VCaP (cell line): ENCODE measurements at regions not wholly inside any gene's neighbourhood (a gene's known extent, or its start where the extent isn't known, plus 50 kb on each side); places are given as distances from the start of the nearest gene placed in this dataset.

Experiments
- H3K27ac ChIP-seq: fragments of 450-650 bp; 2 replicates; pipeline ENCODE4 v1.5.1; 2017
- TF ChIP-seq, protein P1 (sequence below): fragments of 450-650 bp; conservative IDR thresholded peaks from 2 replicates; pipeline ENCODE4 v1.5.1; 2017; ENCODE audit warnings: mild to moderate bottlenecking, moderate library complexity

DNA sequence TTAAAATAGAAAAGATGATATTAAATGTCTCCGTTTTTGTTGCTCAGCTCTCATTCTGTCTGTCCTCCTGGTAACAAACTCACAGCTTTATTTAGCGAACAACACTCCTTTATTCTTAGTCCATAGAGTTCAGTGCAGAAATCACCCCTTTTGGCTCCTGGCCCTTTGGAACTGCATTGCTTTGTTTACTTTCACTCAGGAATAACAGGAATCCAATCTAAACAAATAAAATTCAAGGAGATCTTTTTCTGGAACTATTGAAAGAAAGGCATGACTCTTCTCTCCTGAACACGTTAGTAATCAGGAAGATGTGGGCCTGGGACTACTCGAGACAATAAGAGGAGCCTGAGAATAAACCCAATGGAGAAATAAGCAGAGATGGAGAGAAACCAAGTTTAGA lies 409.2 kb downstream of the DIPK2A start:
- TF ChIP-seq, protein P1, sequence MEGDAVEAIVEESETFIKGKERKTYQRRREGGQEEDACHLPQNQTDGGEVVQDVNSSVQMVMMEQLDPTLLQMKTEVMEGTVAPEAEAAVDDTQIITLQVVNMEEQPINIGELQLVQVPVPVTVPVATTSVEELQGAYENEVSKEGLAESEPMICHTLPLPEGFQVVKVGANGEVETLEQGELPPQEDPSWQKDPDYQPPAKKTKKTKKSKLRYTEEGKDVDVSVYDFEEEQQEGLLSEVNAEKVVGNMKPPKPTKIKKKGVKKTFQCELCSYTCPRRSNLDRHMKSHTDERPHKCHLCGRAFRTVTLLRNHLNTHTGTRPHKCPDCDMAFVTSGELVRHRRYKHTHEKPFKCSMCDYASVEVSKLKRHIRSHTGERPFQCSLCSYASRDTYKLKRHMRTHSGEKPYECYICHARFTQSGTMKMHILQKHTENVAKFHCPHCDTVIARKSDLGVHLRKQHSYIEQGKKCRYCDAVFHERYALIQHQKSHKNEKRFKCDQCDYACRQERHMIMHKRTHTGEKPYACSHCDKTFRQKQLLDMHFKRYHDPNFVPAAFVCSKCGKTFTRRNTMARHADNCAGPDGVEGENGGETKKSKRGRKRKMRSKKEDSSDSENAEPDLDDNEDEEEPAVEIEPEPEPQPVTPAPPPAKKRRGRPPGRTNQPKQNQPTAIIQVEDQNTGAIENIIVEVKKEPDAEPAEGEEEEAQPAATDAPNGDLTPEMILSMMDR = no peak
- peak overlapping the region; percentile 79 for H3K27ac ChIP-seq

DNA sequence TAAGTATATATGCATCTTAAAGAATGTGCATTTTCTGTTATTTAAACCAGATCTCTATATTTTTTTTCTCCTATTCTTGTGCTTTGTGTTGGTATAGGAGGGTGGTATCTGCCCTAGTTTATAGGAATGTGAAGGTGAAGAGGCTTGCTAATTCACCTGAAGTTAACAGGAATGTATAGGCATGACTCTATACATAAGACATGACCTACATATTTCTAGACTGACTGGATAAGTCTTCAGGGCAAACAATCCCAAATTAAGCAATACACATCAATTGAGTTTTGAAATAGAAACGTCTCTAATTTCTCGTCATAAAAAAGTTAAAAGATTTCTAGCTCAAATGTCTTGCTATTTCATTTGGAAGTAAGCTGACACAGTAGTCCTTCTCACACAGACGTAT lies 410.0 kb downstream of the DIPK2A start:
- TF ChIP-seq, protein P1 = no peak
- H3K27ac ChIP-seq = peak overlapping the region; percentile 79

DNA sequence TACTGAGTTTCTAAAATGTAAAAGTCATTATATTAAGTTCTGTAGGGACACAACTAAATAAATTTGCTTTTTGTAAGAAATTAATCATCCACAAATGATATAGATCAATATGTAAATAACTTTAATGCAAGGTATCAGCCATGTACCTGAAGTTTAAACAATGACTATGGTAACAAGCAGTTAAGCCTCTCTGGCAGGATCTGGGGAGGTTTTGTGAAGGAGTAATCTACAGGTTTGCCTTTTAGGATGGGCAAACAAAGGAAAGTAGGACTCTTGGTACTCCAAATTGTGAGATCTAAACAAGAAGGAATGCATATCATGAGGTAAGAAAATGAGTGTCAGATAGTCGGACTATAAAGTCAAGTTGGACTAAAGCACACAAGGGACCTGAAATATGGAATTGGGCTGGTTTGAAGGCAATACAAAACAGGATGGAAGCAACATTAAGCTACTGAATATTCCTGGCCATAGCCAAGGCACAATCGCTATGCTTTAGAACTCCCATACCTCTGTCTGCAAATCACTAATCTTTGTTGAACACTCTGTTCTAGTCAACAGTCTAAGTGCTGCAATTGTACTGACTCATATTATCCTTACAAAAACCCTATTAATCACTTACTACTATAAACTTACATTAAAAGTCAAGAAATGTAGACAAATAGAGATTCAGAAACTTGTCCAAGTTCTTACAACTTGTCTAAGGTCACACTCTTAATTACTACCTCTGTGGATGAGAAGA lies 412.8 kb downstream of the DIPK2A start:
- TF ChIP-seq, protein P1 = no peak
- H3K27ac ChIP-seq = peak overlapping the region; percentile 79

DNA sequence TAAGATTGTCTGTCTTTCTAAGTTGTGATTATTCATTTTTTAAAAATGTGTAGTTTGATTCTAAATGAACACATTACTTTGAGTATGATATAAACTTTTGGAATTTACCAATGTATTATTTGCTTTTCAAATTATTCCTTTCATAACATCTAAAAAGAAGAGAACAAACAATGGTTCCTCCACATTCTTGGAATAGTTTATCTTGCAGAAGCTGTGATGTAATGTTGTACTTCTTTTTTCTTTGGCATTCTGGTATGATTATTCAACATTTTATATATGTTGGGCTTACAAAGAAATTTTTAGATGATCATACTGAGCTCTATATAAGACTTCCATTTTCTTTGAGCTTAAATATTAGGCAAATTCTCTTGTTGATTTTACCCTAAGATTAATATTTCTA lies 419.2 kb downstream of the DIPK2A start:
- H3K27ac ChIP-seq = no peak overlapping the region
- TF ChIP-seq, protein P1 = no peak

DNA sequence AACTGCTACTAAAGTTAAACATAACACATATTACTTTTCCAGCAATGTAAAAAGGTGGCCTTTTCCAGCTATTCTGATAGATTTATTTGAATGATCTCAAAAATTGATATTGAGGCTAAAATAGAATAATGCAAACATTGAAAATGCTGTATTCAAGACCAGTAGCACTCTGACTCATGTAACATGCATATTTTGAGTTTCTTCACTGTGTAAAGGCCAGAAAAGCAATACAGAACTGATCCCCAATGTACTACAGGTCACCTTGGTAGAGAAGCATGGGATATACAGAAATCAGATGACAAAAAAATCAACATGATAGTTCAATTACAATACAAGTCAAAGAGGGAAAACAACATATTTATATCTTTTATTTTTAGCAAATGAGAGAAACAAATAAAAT lies 419.6 kb downstream of the DIPK2A start:
- H3K27ac ChIP-seq = no peak overlapping the region
- TF ChIP-seq, protein P1 = no peak

DNA sequence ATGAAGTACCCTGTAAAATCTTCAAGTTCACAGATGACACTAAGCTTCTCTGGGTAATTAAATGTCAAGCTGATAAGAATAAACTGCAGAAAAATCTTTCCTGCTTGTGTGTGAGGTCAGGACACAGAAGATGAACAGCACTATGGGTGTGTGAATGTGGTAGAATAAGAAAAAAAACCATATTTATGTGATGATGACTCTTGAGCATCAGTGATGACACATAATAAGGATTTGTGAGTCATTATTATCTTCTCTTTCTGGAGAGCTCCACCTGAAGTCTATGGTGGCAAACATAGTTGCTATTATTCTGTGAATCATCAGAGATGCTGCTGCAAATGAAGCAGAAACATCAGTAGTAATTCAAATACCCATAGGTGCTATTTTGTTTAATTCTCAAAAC lies 422.4 kb downstream of the DIPK2A start:
- no peak overlapping the region for H3K27ac ChIP-seq
- TF ChIP-seq, protein P1 = no peak

DNA sequence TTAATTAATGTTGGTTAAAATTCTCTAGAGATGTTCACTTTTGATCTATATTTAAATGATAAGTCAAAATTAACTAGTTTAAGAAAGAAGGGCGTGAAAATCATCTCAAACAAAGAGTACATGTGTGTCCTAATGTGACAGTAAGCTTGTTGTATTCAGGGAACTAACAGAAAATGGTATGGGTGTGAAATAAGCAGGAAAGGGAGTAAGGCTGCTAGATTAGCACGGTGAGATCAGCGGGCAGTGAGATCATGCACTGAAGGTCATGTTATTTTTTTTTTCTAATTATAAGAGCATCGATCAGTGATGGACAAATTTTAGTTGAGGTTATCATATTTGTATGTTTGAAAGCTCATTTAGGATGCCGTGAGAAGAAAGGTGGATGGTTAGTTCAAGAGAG lies 430.8 kb downstream of the DIPK2A start:
- H3K27ac ChIP-seq = no peak overlapping the region
- TF ChIP-seq, protein P1 = no peak
